IMR-90 (cell line): ENCODE measurements at regions not wholly inside any gene's neighbourhood (a gene's known extent, or its start where the extent isn't known, plus 50 kb on each side); places are given as distances from the start of the nearest gene placed in this dataset.

Source experiments
- ATAC-seq: fragments of 200-7000 bp; cut with Tn5 transposase; 2 replicates; pipeline ENCODE4 v1.9.1; 2020; ENCODE audit warnings: low read depth, mild to moderate bottlenecking, moderate library complexity
- BruUV-seq: library from RNA; stranded (reverse); fragments of 400-500 nt; replicated peaks from 2 replicates; lab custom pipeline; 2021; lab: Mats Ljungman, UMichigan
- CTCF ChIA-PET: fragments of 300-600 bp; formaldehyde crosslinking; extraction: SDS; loops from one replicate; lab custom pipeline; 2021; ENCODE audit warnings: antibody characterized with exemption; lab: Yijun Ruan, JAX
- POLR2A ChIA-PET: fragments of 300-600 bp; sonication (Branson Sonifier 250); formaldehyde crosslinking; loops from one replicate; lab custom pipeline; 2022; ENCODE audit warnings: antibody characterized with exemption; ENCODE audit not compliant: unreplicated experiment; lab: Charles Lee
- DNase-seq: peaks from one replicate; pipeline ENCODE4 v3.0.0; 2013
- H2AFZ ChIP-seq: replicated peaks from 2 replicates; pipeline ENCODE3; 2013; ENCODE audit warnings: low read length, mild to moderate bottlenecking; ENCODE audit not compliant: poor library complexity
- H2AK5ac ChIP-seq: 2 replicates; pipeline ENCODE4 v1.6.1; 2013; ENCODE audit warnings: low read depth, low read length, inconsistent platforms
- H2AK9ac ChIP-seq: replicated peaks from 2 replicates; pipeline ENCODE3; 2013; ENCODE audit warnings: mild to moderate bottlenecking, low read depth, low read length, moderate library complexity; ENCODE audit not compliant: poor library complexity
- H2BK120ac ChIP-seq: 2 replicates; pipeline ENCODE4 v1.6.1; 2013; ENCODE audit warnings: low read depth, low read length, inconsistent platforms
- H2BK15ac ChIP-seq: 3 replicates; pipeline ENCODE4 v1.6.1; 2013; ENCODE audit warnings: low read depth, low read length, inconsistent platforms
- H2BK20ac ChIP-seq: 2 replicates; pipeline ENCODE4 v1.6.1; 2013; ENCODE audit warnings: low read depth, mild to moderate bottlenecking, inconsistent platforms, low read length, moderate library complexity
- H2BK5ac ChIP-seq: 2 replicates; pipeline ENCODE4 v1.6.1; 2013; ENCODE audit warnings: mild to moderate bottlenecking, low read depth, low read length, inconsistent platforms; ENCODE audit not compliant: poor library complexity, severe bottlenecking
- H3K14ac ChIP-seq: replicated peaks from 2 replicates; pipeline ENCODE4 v1.6.1; 2013; ENCODE audit warnings: low read depth, low read length, inconsistent platforms
- H3K18ac ChIP-seq: 2 replicates; pipeline ENCODE4 v1.6.1; 2013; ENCODE audit warnings: low read depth, low read length, control low read depth
- H3K23ac ChIP-seq: 2 replicates; pipeline ENCODE4 v1.6.1; 2013; ENCODE audit warnings: low read depth, low read length, inconsistent platforms
- H3K27ac ChIP-seq: 2 replicates; pipeline ENCODE4 v1.5.1; 2013; ENCODE audit warnings: mild to moderate bottlenecking, control low read depth, low read length; ENCODE audit not compliant: insufficient read depth
- H3K27me3 ChIP-seq: 2 replicates; pipeline ENCODE4 v1.6.1; 2013; ENCODE audit warnings: low read length; ENCODE audit not compliant: control insufficient read depth, insufficient read depth
- H3K36me3 ChIP-seq: 2 replicates; pipeline ENCODE4 v1.6.1; 2013; ENCODE audit warnings: low read length, mixed read lengths; ENCODE audit not compliant: control insufficient read depth, insufficient read depth
- H3K4ac ChIP-seq: 2 replicates; pipeline ENCODE4 v1.6.1; 2013; ENCODE audit warnings: low read depth, low read length, inconsistent platforms
- H3K4me1 ChIP-seq: 2 replicates; pipeline ENCODE4 v1.6.1; 2013; ENCODE audit warnings: low read length, mixed read lengths; ENCODE audit not compliant: control insufficient read depth, insufficient read depth
- H3K4me2 ChIP-seq: 2 replicates; pipeline ENCODE4 v1.6.1; 2013; ENCODE audit warnings: low read depth, mild to moderate bottlenecking, control low read depth, low read length, moderate library complexity
- H3K4me3 ChIP-seq: 2 replicates; pipeline ENCODE4 v1.5.1; 2013; ENCODE audit warnings: low read depth, mild to moderate bottlenecking, control low read depth, low read length, moderate library complexity; ENCODE audit not compliant: insufficient read depth
- H3K56ac ChIP-seq: 2 replicates; pipeline ENCODE4 v1.6.1; 2013; ENCODE audit warnings: low read length, inconsistent platforms; ENCODE audit not compliant: insufficient read depth; ENCODE audit errors: extremely low read depth
- H3K79me1 ChIP-seq, 2 experiments: 2 replicates each; pipeline ENCODE4 v1.6.1; 2013; ENCODE audit warnings: low read length in 2 of 2, inconsistent platforms in 1 of 2, low read depth in 1 of 2
- H3K9ac ChIP-seq: 2 replicates; pipeline ENCODE4 v1.6.1; 2013; ENCODE audit warnings: low read depth, low read length, control low read depth
- H3K9me1 ChIP-seq: 2 replicates; pipeline ENCODE4 v1.6.1; 2013; ENCODE audit warnings: low read length, inconsistent platforms; ENCODE audit not compliant: insufficient read depth
- H3K9me3 ChIP-seq: 2 replicates; pipeline ENCODE4 v1.6.1; 2013; ENCODE audit warnings: low read length; ENCODE audit not compliant: control insufficient read depth, insufficient read depth
- H4K20me1 ChIP-seq: 2 replicates; pipeline ENCODE4 v1.6.1; 2013; ENCODE audit warnings: low read length, inconsistent platforms; ENCODE audit not compliant: insufficient read depth
- H4K5ac ChIP-seq: 2 replicates; pipeline ENCODE4 v1.6.1; 2013; ENCODE audit warnings: mild to moderate bottlenecking, low read depth, low read length, control low read depth
- H4K8ac ChIP-seq, 2 experiments: 2 replicates each; pipeline ENCODE4 v1.6.1; 2013; ENCODE audit warnings: low read depth in 2 of 2, low read length in 2 of 2, control low read depth in 1 of 2, inconsistent platforms in 1 of 2
- H4K91ac ChIP-seq: 2 replicates; pipeline ENCODE4 v1.6.1; 2013; ENCODE audit warnings: low read depth, low read length, inconsistent platforms; ENCODE audit not compliant: insufficient read depth
- BHLHE40 ChIP-seq: fragments of 150-350 bp; IDR thresholded peaks from 2 replicates; pipeline ENCODE4 v1.6.1; 2016; ENCODE audit warnings: mild to moderate bottlenecking, low read depth, low read length
- CEBPB ChIP-seq: IDR thresholded peaks from 2 replicates; pipeline ENCODE4 v1.6.1; 2012; ENCODE audit warnings: low read depth, low read length, improper control_type of control experiment
- CHD1 ChIP-seq: IDR thresholded peaks from 2 replicates; pipeline ENCODE4 v1.6.1; 2012; ENCODE audit warnings: low read depth, low read length, improper control_type of control experiment
- CTCF ChIP-seq: conservative IDR thresholded peaks from 2 replicates; pipeline ENCODE4 v1.5.1; 2012; ENCODE audit warnings: mild to moderate bottlenecking, low read depth, low read length, improper control_type of control experiment
- ELK1 ChIP-seq: fragments of 150-350 bp; IDR thresholded peaks from 2 replicates; pipeline ENCODE4 v1.6.1; 2016; ENCODE audit warnings: low read depth, mild to moderate bottlenecking, low read length, moderate library complexity, borderline replicate concordance
- FOS ChIP-seq: fragments of 150-350 bp; IDR thresholded peaks from 2 replicates; pipeline ENCODE4 v1.6.1; 2016; ENCODE audit warnings: low read depth, low read length
- MAFK ChIP-seq: IDR thresholded peaks from 2 replicates; pipeline ENCODE4 v1.6.1; 2012; ENCODE audit warnings: low read depth, low read length, improper control_type of control experiment
- MAZ ChIP-seq: IDR thresholded peaks from 2 replicates; pipeline ENCODE4 v1.6.1; 2012; ENCODE audit warnings: low read depth, mild to moderate bottlenecking, low read length, improper control_type of control experiment, moderate library complexity, borderline replicate concordance
- MXI1 ChIP-seq: IDR thresholded peaks from 2 replicates; pipeline ENCODE4 v1.6.1; 2012; ENCODE audit warnings: low read depth, mild to moderate bottlenecking, low read length, moderate library complexity, borderline replicate concordance
- NFE2L2 ChIP-seq: fragments of 150-350 bp; IDR thresholded peaks from 2 replicates; pipeline ENCODE4 v1.6.1; 2016; ENCODE audit warnings: low read depth, mild to moderate bottlenecking, low read length
- POLR2A ChIP-seq: IDR thresholded peaks from 2 replicates; pipeline ENCODE4 v1.6.1; 2012; ENCODE audit warnings: mild to moderate bottlenecking, low read depth, low read length
- RAD21 ChIP-seq: IDR thresholded peaks from 2 replicates; pipeline ENCODE4 v1.6.1; 2012; ENCODE audit warnings: low read length, improper control_type of control experiment
- RCOR1 ChIP-seq: IDR thresholded peaks from 2 replicates; pipeline ENCODE4 v1.6.1; 2012; ENCODE audit warnings: mild to moderate bottlenecking, low read length, improper control_type of control experiment; ENCODE audit not compliant: insufficient replicate concordance
- RFX5 ChIP-seq: IDR thresholded peaks from 2 replicates; pipeline ENCODE4 v1.8.0; 2012; ENCODE audit warnings: low read depth, mild to moderate bottlenecking, low read length, moderate library complexity
- SMC3 ChIP-seq: fragments of 150-350 bp; IDR thresholded peaks from 2 replicates; pipeline ENCODE4 v1.6.1; 2016; ENCODE audit warnings: low read depth, mild to moderate bottlenecking, antibody characterized with exemption, low read length, moderate library complexity
- USF2 ChIP-seq: fragments of 150-350 bp; IDR thresholded peaks from 2 replicates; pipeline ENCODE4 v1.6.1; 2017; ENCODE audit warnings: mild to moderate bottlenecking, antibody characterized with exemption, low read length, low read depth
- WGBS, 2 experiments: methylation state at CpG; one replicate each; pipeline versions ENCODE4 v1.1.5 to v1.1.7; 2013; ENCODE audit warnings: missing lambda C conversion rate in 2 of 2; ENCODE audit not compliant: insufficient read length in 1 of 2; ENCODE audit errors: extremely low coverage in 2 of 2; 5-methylcytosine and 5-hydroxymethylcytosine counted together
- dilution Hi-C: fragments of 300-500 bp; cut with HindIII; formaldehyde crosslinking; loops from one replicate; pipeline ENCODE4 v1.14.3; 2018; ENCODE audit warnings: low sequenced_read_pairs; ENCODE audit not compliant: unreplicated experiment
- in situ Hi-C: fragments of 300-500 bp; cut with MboI; formaldehyde crosslinking; loops from 3 replicates; pipeline ENCODE4 v1.14.3; 2019; ENCODE audit warnings: low sequenced_read_pairs, inconsistent platforms, mixed read lengths
- intact Hi-C: fragments of 100-400 bp; cut with micrococcal nuclease; formaldehyde crosslinking; loops from 2 replicates; pipeline ENCODE4 v1.10.0; 2022

- CTCF ChIA-PET, result no interaction called here
- Histone ChIP-seq H3K4me1 (no peaks in the 10 kb centered on the region), H3K14ac (no peak overlapping the region), H2BK20ac (no peak overlapping the region), H4K8ac (no peak overlapping the region), H2AFZ (no peak overlapping the region), H2BK5ac (no peak overlapping the region), H2AK5ac (no peak overlapping the region), H3K9me1 (no peaks in the 10 kb centered on the region), H3K56ac (no peak overlapping the region), H3K9me3 (peaks cover 8% of the 10 kb centered on the region), H3K27me3 (no peaks in the 10 kb centered on the region), H3K4me3 (no peak overlapping the region), H3K36me3 (no peaks in the 10 kb centered on the region), H3K4ac (no peak overlapping the region), H3K23ac (no peak overlapping the region), H4K91ac (no peak overlapping the region), H3K18ac (no peak overlapping the region), H4K20me1 (no peaks in the 10 kb centered on the region), H4K5ac (no peak overlapping the region), H3K27ac (no peak overlapping the region), H3K4me2 (no peak overlapping the region), H2BK120ac (no peak overlapping the region), H2BK15ac (no peak overlapping the region), H2AK9ac (no peak overlapping the region), H3K9ac (no peak overlapping the region), H3K79me1 (no peaks in the 10 kb centered on the region)
- no TSS peak for BruUV-seq
- no peak for ATAC-seq
- intact Hi-C loops, result no loop called here
- in situ Hi-C loops, result no loop called here
- no peak for DNase-seq
- no CpG with 5 or more reads among the region's 1 CpG for WGBS, 2 experiments
- dilution Hi-C loops, result no loop called here
- POLR2A ChIA-PET, result no interaction called here
- TF ChIP-seq SMC3 (no peak), MXI1 (no peak), CHD1 (no peak), RAD21 (no peak), MAFK (no peak), ELK1 (no peak), POLR2A (no peak), NFE2L2 (no peak), BHLHE40 (no peak), FOS (no peak), RCOR1 (no peak), USF2 (no peak), CTCF (no peak), RFX5 (no peak), CEBPB (no peak), MAZ (no peak)
These were observed 1261.0 kb upstream of the ATXN8OS start for GRCh38 chr13:68846663-68847062.
